K562 (cell line): ENCODE measurements at regions not wholly inside any gene's neighbourhood (a gene's known extent, or its start where the extent isn't known, plus 50 kb on each side); places are given as distances from the start of the nearest gene placed in this dataset.

Experiments
- ATAC-seq: fragments of 200-7000 bp; cut with Tn5 transposase; 3 replicates; pipeline ENCODE4 v1.9.1; 2020; ENCODE audit warnings: moderate library complexity
- BruUV-seq: library from RNA; stranded (reverse); fragments of 400-500 nt; replicated peaks from 2 replicates; lab custom pipeline; 2021; lab: Mats Ljungman, UMichigan
- CTCF ChIA-PET: fragments of 300-600 bp; formaldehyde crosslinking; extraction: SDS; loops from one replicate; lab custom pipeline; 2021; ENCODE audit warnings: low intra/inter-chr PET ratio; lab: Yijun Ruan, JAX
- POLR2A ChIA-PET: fragments of 300-600, 350-650 bp; sonication (Branson Sonifier 250); formaldehyde crosslinking; extraction: SDS; loops from one replicate; lab custom pipeline; 2021; ENCODE audit warnings: antibody characterized with exemption, inconsistent platforms; lab: Yijun Ruan, JAX
- DNase-seq, 4 experiments: peaks; one replicate each; pipeline versions ENCODE4 v3.0.0 to v3.0.0-alpha.2; 2011 to 2018; ENCODE audit warnings: low spot score in 3 of 4, mixed read lengths in 3 of 4; ENCODE audit errors: extremely low read depth in 1 of 4
- FAIRE-seq: peaks from 2 replicates; lab custom pipeline; 2011; peaks lifted over from hg19 to GRCh38; lab: Jason Lieb, UNC
- H2AFZ ChIP-seq: 2 replicates; pipeline ENCODE4 v1.6.0; 2011; ENCODE audit warnings: low read depth, low read length, control low read depth, inconsistent platforms
- H3K27ac ChIP-seq: fragments of 200-600 bp; 3 replicates; pipeline ENCODE4 v1.8.0; 2011; ENCODE audit warnings: low read depth, mild to moderate bottlenecking, control low read depth, inconsistent platforms, low read length, moderate library complexity, mixed read lengths; ENCODE audit errors: extremely low read depth
- H3K27me3 ChIP-seq, 2 experiments: fragments of 300-600 bp in 1 of 2; 2 replicates in 1 of 2; 3 replicates in 1 of 2; pipeline versions ENCODE4 v1.6.0 to v1.8.0; 2011; ENCODE audit warnings: inconsistent platforms in 2 of 2, low read length in 2 of 2, mild to moderate bottlenecking in 1 of 2, mixed read lengths in 1 of 2, moderate library complexity in 1 of 2; ENCODE audit not compliant: control insufficient read depth in 2 of 2, insufficient read depth in 2 of 2
- H3K36me3 ChIP-seq: fragments of 300-600 bp; 3 replicates; pipeline ENCODE4 v1.8.0; 2011; ENCODE audit warnings: mild to moderate bottlenecking, low read length, inconsistent platforms; ENCODE audit not compliant: control insufficient read depth, insufficient read depth
- H3K4me1 ChIP-seq, 2 experiments: fragments of 200-600 bp in 1 of 2; replicated peaks in 1 of 2; 2 replicates in 1 of 2; 3 replicates in 1 of 2; pipeline versions ENCODE4 v1.5.1 to v1.8.0; 2011; ENCODE audit warnings: inconsistent platforms in 2 of 2, low read length in 2 of 2, mild to moderate bottlenecking in 1 of 2, mixed read lengths in 1 of 2, moderate library complexity in 1 of 2; ENCODE audit not compliant: control insufficient read depth in 2 of 2, insufficient read depth in 2 of 2
- H3K4me2 ChIP-seq: 2 replicates; pipeline ENCODE4 v1.6.1; 2011; ENCODE audit warnings: low read length, control low read depth, inconsistent platforms, mixed read lengths; ENCODE audit not compliant: insufficient read depth
- H3K4me3 ChIP-seq: fragments of 200-600 bp; sonication (generic), shearing (Covaris generic); 2 replicates; pipeline ENCODE4 v1.5.1; 2016; ENCODE audit warnings: control low read depth, inconsistent platforms
- H3K79me2 ChIP-seq: fragments of 200-600 bp; 3 replicates; pipeline ENCODE4 v1.8.0; 2011; ENCODE audit warnings: low read length, inconsistent platforms; ENCODE audit not compliant: control insufficient read depth, insufficient read depth
- H3K9ac ChIP-seq, 2 experiments: 2 replicates each; pipeline versions ENCODE4 v1.6.0 to v1.6.1; 2011; ENCODE audit warnings: low read depth in 2 of 2, low read length in 2 of 2, control low read depth in 1 of 2, inconsistent platforms in 1 of 2, mild to moderate bottlenecking in 1 of 2, mixed read lengths in 1 of 2; ENCODE audit not compliant: insufficient read depth in 1 of 2
- H3K9me1 ChIP-seq: one replicate; pipeline ENCODE4 v1.6.0; 2011; ENCODE audit warnings: inconsistent platforms, mild to moderate bottlenecking, low read length, moderate library complexity; ENCODE audit not compliant: control insufficient read depth, insufficient read depth
- H3K9me3 ChIP-seq: replicated peaks from 2 replicates; pipeline ENCODE4 v1.5.1; 2011; ENCODE audit warnings: low read depth, low read length, inconsistent platforms; ENCODE audit not compliant: control insufficient read depth, insufficient read depth
- H4K20me1 ChIP-seq: replicated peaks from 2 replicates; pipeline ENCODE4 v1.6.1; 2011; ENCODE audit warnings: low read length, inconsistent platforms, mixed read lengths; ENCODE audit not compliant: control insufficient read depth, insufficient read depth
- DIDO1 ChIP-seq: fragments of 450-650 bp; IDR thresholded peaks from 2 replicates; pipeline ENCODE4 v1.6.1; 2016; ENCODE audit warnings: low read depth, missing biosample characterization, missing genetic modification characterization
- ETS1 ChIP-seq: conservative IDR thresholded peaks from 2 replicates; pipeline ENCODE4 v1.6.1; 2011; ENCODE audit warnings: low read depth, mild to moderate bottlenecking, low read length; ENCODE audit not compliant: control insufficient read depth
- GABPA ChIP-seq: fragments of 200-800 bp; sonication (Bioruptor generic); conservative IDR thresholded peaks from 2 replicates; pipeline ENCODE4 v1.6.1; 2016; ENCODE audit warnings: low read depth, missing genetic modification characterization, missing compliant biosample characterization
- ILK ChIP-seq: fragments of 450-650 bp; IDR thresholded peaks from 2 replicates; pipeline ENCODE4 v1.6.1; 2016; ENCODE audit warnings: missing genetic modification characterization, low read depth, mild to moderate bottlenecking, missing compliant biosample characterization, moderate library complexity, borderline replicate concordance
- IRF1 ChIP-seq: sonication (generic); formaldehyde crosslinking; IDR thresholded peaks from 2 replicates; pipeline ENCODE4 v1.8.0; 2022; ENCODE audit warnings: missing genetic modification reagents, mild to moderate bottlenecking, borderline replicate concordance
- PHF21A ChIP-seq: fragments of 450-650 bp; IDR thresholded peaks from 2 replicates; pipeline ENCODE4 v1.6.1; 2017; ENCODE audit warnings: low read depth, borderline replicate concordance
- POLR2AphosphoS2 ChIP-seq: IDR thresholded peaks from 2 replicates; pipeline ENCODE4 v1.6.1; 2012; ENCODE audit warnings: low read length, improper control_type of control experiment
- SIN3A ChIP-seq, 2 experiments: fragments of 150-350 bp in 1 of 2; IDR thresholded peaks; 2 replicates each; pipeline ENCODE4 v1.6.1; 2011 to 2016; ENCODE audit warnings: borderline replicate concordance in 2 of 2, low read depth in 2 of 2, low read length in 2 of 2, mild to moderate bottlenecking in 2 of 2, moderate library complexity in 2 of 2; ENCODE audit not compliant: control insufficient read depth in 1 of 2
- SP1 ChIP-seq: sonication (generic); formaldehyde crosslinking; IDR thresholded peaks from 2 replicates; pipeline ENCODE4 v1.8.1; 2022; ENCODE audit warnings: mild to moderate bottlenecking, missing genetic modification reagents
- YY1 ChIP-seq, 3 experiments: IDR thresholded peaks; 2 replicates each; pipeline ENCODE4 v1.6.1; 2011; ENCODE audit warnings: low read length in 2 of 3, mild to moderate bottlenecking in 2 of 3, moderate library complexity in 2 of 3, borderline replicate concordance in 1 of 3, control low read depth in 1 of 3, low read depth in 1 of 3; ENCODE audit not compliant: insufficient read depth in 3 of 3, insufficient replicate concordance in 2 of 3, control insufficient read depth in 1 of 3, insufficient read length in 1 of 3; ENCODE audit errors: extremely low read depth in 1 of 3
- ZBTB17 ChIP-seq: fragments of 450-650 bp; formaldehyde crosslinking; IDR thresholded peaks from 2 replicates; pipeline ENCODE4 v1.4.0; 2020; ENCODE audit warnings: mild to moderate bottlenecking
- WGBS: fragments of 100-300 bp; shearing (Covaris generic); methylation state at CpG from one replicate; pipeline ENCODE4 v1.1.6; 2016; ENCODE audit warnings: low coverage, mixed read lengths; ENCODE audit not compliant: insufficient coverage; ENCODE audit errors: missing lambda C conversion rate; 5-methylcytosine and 5-hydroxymethylcytosine counted together
- in situ Hi-C: fragments of 300-500 bp; cut with MboI; formaldehyde crosslinking; loops from 4 replicates; pipeline ENCODE4 v1.15.0; 2018; ENCODE audit warnings: inconsistent platforms, mixed read lengths
- intact Hi-C: fragments of 100-400 bp; cut with micrococcal nuclease; formaldehyde crosslinking; loops from 2 replicates; pipeline ENCODE4 v1.14.2; 2022

- no peak for FAIRE-seq
Observed at GRCh38 chr18:25725501-25725900, 364.9 kb downstream of the SS18 start.

More at GRCh38 chr18:25725501-25725900, 364.9 kb downstream of the SS18 start:
- in situ Hi-C loops: no loop called here
- no peak for ATAC-seq
- no peaks in the 10 kb centered on the region for H3K4me1 ChIP-seq
- BruUV-seq: no TSS peak
- H3K79me2 ChIP-seq: no peaks in the 10 kb centered on the region
- POLR2A ChIA-PET: no interaction called here
- TF ChIP-seq ILK (tag) (no peak), ZBTB17 (CRISPR knock-in tag) (no peak), YY1 (IDR thresholded peaks at IDR 0.05; ENCODE audit: borderline replicate concordance in 1 of 3, control insufficient read depth in 1 of 3, extremely low read depth in 1 of 3, insufficient read depth in 3 of 3, insufficient read length in 1 of 3, insufficient replicate concordance in 2 of 3, low read depth in 1 of 3, low read length in 2 of 3) (no peak), POLR2AphosphoS2 (no peak), GABPA (tag) (no peak), DIDO1 (tag) (no peak), IRF1 (CRISPR knock-in tag) (no peak), ETS1 (no peak), PHF21A (no peak), SP1 (CRISPR knock-in tag) (no peak), SIN3A (IDR thresholded peaks at IDR 0.05; ENCODE audit: borderline replicate concordance in 2 of 2, control insufficient read depth in 1 of 2, low read depth in 2 of 2, low read length in 2 of 2) (no peak)
- TF ChIP-seq, all 486 proteins: peak for 0
- H3K27ac ChIP-seq: no peak overlapping the region
- H3K36me3 ChIP-seq: no peaks in the 10 kb centered on the region
- H4K20me1 ChIP-seq: no peaks in the 10 kb centered on the region
- CTCF ChIA-PET: no interaction called here
- no peak overlapping the region for H2AFZ ChIP-seq
- intact Hi-C loops: no loop called here
- no peak overlapping the region for H3K4me3 ChIP-seq
- H3K9ac ChIP-seq: no peak overlapping the region
- WGBS: 0% methylated on average over 2 of the region's 2 CpGs
- no peak for DNase-seq
- no peaks in the 10 kb centered on the region for H3K9me3 ChIP-seq
- H3K4me2 ChIP-seq: no peak overlapping the region
- no peaks in the 10 kb centered on the region; a peak in 1 of 5 replicates for H3K27me3 ChIP-seq
- H3K9me1 ChIP-seq: no peaks in the 10 kb centered on the region
